SK-N-DZ (cell line): ENCODE measurements at regions not wholly inside any gene's neighbourhood (a gene's known extent, or its start where the extent isn't known, plus 50 kb on each side); places are given as distances from the start of the nearest gene placed in this dataset.

ENCODE experiments used
- DNase-seq: peaks from one replicate; pipeline ENCODE4 v3.0.0-alpha.2; 2015; ENCODE audit warnings: low spot score

DNA sequence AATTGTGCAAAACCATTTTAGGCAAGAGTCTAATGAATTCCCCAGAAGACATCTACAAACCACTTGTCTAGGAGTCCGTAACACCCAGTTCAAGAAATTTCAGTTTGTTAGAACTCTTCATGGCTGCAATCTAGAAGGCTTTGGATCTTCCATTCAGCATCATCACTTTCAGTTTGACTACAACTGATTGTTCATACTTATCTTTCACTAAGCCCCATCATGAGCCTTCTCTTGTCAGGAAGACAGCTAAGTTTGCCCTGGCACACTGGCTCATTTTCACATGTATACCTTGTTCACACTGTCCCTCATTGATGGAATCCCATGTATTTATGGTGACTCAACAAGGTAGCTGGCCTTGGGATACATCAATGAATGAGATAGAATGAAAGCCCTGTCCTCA, 898.4 kb upstream of the CELF4 start:
- no peak for DNase-seq

DNA sequence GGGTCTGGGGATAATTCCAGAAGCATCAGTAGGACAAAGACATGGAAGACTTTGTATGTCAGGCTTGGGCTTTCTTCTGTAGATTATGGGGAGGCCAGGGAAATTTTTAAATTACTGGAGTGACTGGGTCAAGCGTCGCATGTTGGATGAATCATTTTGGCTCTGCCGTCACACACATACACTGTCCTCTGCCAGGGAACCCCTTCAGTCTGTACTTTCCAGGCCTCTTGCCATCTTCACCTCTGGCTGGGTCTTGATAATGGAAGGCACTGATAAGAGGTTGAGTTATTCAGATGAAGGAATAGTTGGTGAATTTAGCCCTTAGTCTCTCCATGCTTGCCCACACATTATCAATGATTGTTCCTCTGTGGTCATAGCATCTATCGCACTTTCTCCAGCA, 895.1 kb upstream of the CELF4 start:
- DNase-seq = no peak

DNA sequence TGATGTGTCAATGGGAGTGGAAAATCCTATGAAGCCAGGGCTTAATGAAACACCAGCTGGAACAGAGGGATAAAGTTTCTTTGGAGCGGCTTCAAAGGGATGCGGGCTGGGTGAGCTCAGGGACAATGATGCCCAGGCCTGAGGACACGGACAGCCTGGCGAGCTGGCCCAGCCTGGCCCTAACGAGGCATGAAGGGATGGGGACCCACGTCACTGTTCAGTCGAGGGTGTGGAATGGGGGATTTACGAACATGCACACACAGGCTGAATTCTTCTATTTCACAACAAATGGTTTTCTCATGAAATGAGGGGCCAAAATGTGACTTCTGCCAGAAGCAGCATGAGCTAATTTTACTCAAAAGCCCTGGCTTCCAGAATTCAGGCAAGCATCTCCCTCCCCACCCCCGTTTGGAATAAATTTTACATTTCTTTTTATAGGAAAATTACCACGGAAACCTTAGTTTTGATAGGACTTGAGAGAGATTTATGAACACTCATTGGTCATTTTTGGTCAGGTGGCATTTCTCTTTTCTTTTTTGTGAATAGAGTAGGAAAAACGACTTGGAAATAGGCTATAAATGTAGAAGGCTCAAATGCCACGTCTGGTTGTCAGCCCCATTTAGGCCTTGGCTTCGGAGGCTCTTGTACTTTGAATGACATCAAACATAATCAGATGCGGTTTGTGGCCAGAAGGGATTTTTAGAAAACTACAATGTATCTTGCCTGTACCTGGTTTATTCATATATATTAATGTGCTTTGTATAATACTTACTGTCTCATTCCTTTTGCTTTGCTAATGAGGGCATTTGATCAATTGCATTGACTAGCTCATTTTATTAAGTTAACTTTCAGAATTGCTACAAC, 893.8 kb upstream of the CELF4 start:
- no peak for DNase-seq

DNA sequence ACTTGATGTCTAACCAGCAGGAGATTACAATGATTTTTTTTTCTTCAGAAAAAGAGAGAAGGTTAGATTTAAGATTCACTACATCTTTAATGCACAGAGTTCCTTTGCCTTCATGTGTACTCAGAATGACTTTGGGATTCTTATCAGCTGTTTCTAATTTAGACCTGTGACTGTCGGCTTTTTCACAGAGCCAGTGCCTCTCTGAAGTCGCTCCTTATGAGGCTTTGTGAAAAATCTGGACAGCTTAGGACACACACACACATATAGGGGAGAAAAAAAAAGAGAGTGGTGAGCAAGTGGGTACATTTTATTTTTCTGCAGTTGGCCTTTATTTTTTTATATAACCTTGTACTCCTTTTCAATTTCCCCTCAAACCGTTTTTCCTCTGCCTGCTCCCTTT, 893.1 kb upstream of the CELF4 start:
- DNase-seq = no peak

- DNase-seq = no peak
These were observed 890.7 kb upstream of the CELF4 start for GRCh38 chr18:38456253-38456652.

DNA sequence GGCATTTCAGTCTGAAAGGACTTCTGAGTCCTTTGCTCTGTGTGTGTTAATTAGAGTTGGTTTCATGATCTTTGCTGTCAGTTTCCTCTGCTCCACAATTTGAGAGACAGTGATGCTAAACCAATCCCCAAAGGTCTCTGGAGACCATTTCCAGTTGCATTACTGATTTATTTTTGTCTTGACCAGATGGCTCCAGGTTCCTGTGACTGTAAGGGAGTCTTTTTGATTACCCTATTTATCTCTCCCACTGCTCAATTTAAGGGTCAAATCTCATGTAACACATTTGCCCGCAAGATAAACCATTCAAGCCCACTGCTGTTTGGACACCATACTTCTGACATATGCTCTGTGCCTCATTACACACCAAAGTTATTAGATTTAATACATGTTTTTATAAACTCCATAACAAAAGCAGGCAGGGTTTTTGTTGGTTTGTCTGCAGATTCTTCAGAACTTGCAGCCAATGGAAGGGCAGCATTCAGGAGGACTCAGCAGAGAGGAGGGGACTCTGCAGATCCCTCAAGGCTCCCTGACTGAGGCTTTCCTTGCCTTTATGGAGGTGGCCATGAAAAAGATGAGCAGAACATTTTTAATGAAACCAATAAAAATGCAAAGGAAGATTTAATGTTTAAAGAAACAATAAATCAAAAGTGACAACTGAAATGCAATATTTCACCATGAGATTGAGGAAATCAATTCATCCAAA, 889.3 kb upstream of the CELF4 start:
- DNase-seq = peak; percentile 87

DNA sequence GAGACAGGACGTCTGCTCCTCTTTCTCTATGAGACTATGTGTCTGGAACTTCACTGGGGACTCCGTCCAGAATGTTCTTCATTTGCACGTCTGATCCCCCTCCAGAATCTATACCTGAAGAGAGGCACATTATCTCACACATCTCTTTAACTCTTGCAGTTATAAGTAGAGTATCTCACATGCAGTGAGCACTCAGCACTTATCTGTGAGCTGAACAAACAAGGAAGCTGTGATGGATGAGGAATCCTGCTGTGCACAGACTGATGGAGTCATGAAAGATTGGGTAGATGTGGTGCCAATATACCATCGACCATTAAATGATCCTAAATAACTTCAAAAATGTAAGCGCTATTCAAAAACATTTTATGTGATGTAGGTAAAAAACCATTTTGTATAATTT, 888.3 kb upstream of the CELF4 start:
- no peak for DNase-seq

GRCh38 chr18:38450876-38451275, 885.3 kb upstream of the CELF4 start:
- no peak for DNase-seq

DNA sequence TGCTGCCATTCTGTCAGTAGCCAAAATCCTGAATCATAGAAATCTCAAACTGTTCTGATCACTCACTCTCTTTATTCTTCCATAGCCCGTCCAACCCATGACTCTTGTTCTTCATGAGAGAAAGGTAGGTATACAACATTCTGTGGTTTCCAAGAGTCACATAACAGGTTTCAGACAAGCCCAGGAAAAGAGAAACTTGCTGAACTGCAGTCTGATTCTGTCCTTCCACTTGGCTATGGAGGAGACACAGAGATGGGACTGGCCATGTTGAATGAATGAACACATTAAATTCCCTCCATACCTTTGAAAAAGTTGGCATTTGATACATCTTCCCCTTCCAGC, 880.2 kb upstream of the CELF4 start:
- no peak for DNase-seq

- DNase-seq = no peak
These were observed 879.6 kb upstream of the CELF4 start for GRCh38 chr18:38444971-38445803.

DNA sequence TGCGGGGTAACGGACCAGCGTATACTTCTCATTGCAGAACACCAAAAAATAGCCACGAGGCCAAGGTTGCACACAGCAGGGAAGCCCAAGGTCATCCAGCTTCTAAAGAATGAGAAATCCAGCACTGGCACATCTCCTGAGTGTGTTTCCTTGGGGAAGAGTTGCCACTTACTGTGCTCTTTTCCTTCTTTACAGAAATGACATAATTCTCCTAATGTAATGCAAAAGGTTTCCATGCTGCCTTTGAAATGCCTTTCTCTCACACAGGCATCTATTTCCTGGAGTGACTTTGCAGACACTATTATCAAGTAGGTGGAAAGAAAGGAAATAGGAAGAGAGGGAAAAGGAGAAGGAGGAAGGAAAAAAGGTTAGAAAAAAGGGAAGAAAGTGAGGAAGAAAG, 862.1 kb upstream of the CELF4 start:
- no peak for DNase-seq

- DNase-seq = peak; percentile 12
These were observed 861.6 kb upstream of the CELF4 start for GRCh38 chr18:38427234-38427633.

DNA sequence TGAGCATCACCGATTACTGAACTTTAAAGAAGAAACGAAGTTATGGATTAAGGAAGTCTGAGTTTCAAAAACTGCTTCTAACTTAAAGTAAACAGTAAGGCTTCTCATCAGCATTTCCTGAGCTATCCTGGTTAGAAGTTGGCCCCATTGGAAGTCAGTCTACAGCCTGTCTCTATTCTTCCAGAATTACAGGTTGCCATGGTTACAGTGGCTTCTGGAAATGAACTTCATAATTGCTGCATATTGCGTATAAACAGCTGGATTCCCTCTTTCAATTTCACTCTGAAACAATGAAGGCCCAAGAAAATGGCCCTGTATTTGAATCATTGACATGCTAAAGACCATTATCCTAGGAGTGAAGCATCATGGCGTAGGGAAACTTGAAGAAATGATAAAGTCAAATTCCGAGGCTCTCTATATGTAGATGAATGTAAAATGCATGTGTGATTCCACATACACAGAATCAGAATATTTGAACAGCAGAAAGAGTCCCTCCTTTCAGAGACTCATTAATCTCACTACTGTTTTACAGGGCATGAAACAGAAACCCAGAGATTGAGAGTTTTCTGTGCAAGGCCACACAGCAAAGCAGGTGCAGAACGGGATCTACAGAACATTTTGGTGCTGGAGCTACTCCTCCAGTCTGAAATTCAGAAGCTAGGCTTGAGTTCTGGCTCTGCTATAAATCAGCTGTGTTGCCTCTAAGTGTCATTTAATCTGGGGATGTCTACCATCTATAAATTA, 856.4 kb upstream of the CELF4 start:
- DNase-seq = no peak

DNA sequence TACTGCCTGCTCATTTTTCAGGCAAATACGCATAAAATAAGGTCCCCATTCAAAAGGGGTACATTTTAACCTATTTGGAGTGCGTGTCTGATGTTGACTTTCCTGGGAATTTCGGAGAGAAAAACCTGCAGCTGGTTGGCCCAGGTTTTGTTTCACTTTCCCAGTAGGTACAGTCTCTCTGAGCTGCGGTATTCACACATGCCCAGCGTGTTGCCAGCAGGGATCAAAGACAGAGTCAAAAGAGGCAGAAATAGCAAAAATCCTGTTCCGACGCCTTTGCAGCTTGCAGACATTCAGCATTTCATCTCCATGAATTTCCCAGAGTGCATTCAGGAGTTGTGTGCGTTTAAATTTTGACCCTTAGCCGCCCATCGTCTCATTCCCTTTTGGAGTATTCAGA, 855.4 kb upstream of the CELF4 start:
- DNase-seq = no peak

- DNase-seq = no peak
These were observed 855.0 kb upstream of the CELF4 start for GRCh38 chr18:38420611-38421010.

DNA sequence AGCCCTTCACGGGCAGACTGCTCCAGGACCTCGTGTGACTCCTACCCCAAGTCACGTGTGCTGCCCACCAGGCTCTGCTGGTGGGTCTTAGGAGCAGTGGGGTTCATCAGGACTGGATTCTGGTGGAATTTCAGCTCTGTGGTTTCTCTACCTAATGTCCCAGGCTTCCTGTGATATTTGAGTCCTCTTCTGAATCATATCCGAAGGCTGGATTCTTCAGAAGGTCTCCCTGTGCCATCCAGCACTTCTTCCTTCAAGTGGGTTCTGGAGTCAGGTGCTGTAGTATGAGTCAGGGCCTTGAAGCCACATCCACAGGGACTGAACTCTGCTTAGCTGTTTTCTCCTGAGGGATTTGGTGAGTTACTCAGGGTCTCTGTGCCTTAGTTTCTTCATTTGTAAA, 850.2 kb upstream of the CELF4 start:
- DNase-seq = no peak

DNA sequence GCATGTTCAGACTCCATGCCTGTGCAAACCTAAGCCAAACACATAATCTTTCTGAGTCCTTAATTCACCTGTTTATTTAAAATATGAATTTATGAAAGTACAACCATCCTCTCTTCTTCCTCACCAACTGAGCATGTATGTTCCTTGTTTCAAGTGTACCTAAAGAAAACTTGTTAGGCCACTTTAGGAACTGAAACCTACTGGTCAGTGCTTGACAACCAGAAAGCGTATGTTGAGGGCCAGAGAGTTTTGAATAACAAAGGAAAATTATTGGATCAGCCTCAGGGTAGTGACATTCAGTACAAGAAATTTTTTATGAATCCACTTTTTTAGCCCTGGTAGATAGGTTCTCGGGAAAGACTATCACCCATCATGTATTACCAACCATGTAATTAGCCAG, 847.6 kb upstream of the CELF4 start:
- no peak for DNase-seq

GRCh38 chr18:38406607-38407006, 841.0 kb upstream of the CELF4 start:
- DNase-seq = no peak

GRCh38 chr18:38402509-38402908, 836.9 kb upstream of the CELF4 start:
- no peak for DNase-seq

DNA sequence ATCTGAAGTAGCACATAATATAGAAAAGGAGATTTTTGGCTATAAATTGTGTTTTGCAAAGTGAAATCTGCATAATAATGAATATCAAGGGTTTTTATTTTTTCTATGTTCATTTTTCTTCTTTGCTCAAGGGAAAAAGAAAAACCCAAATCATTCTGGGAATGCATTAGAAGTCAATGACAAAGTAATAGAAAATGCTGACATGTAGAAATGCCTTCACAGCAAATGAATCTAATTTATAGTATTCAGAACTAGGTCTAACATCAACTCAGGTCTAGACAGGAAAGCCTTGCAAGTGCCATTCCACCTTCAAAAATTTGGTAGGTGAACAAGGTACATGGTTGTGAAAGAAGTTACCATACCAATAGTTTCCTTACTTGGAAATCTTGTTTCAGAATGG, 831.5 kb upstream of the CELF4 start:
- DNase-seq = no peak

DNA sequence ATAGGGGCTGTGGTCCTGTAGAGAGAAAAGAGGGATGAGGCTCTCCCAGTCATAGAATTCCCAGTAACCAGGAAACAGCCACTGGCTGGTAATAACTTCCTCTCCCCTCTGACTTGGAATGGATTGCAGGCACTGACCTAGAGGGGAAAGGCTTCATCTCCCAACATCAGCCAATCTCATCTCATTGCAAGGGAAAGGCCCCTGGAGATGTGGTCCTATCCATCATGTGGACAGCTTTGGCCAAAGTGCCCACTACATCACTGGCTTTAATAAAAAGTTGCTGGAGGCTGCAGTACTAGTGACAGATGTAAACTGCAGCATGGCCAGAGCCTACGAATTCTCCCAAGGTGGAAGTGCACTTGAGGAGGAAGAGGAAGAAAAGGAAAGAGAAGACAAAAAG, 820.5 kb upstream of the CELF4 start:
- DNase-seq = no peak
